HG02610 (cell line): ENCODE measurements at regions not wholly inside any gene's neighbourhood (a gene's known extent, or its start where the extent isn't known, plus 50 kb on each side); places are given as distances from the start of the nearest gene placed in this dataset.

Experiments
- ATAC-seq: cut with Tn5 transposase; IDR thresholded peaks from one replicate; pipeline ENCODE4 v1.9.1; 2021; ENCODE audit warnings: mild to moderate bottlenecking, moderate library complexity; ENCODE audit not compliant: unreplicated experiment

GRCh38 chr6:142500250-142500786 is 198.5 kb downstream of the ADGRG6 start:
- ATAC-seq, result no peak

GRCh38 chr6:142501795-142502194 is 200.0 kb downstream of the ADGRG6 start:
- ATAC-seq, result no peak

- ATAC-seq, result no peak
These were observed 205.3 kb downstream of the ADGRG6 start for GRCh38 chr6:142507065-142507464.

GRCh38 chr6:142510211-142510610 is 208.4 kb downstream of the ADGRG6 start:
- ATAC-seq, result no peak

GRCh38 chr6:142518126-142518525 is 216.3 kb downstream of the ADGRG6 start:
- no peak for ATAC-seq

- ATAC-seq, result no peak
These were observed 217.0 kb downstream of the ADGRG6 start for GRCh38 chr6:142518761-142519160.

- no peak for ATAC-seq
These were observed 220.0 kb downstream of the ADGRG6 start for GRCh38 chr6:142521791-142522190.

- no peak for ATAC-seq
These were observed 221.9 kb downstream of the ADGRG6 start for GRCh38 chr6:142523515-142524375.

GRCh38 chr6:142530566-142530965 is 228.8 kb downstream of the ADGRG6 start:
- no peak for ATAC-seq

- ATAC-seq, result no peak
These were observed 229.9 kb downstream of the ADGRG6 start for GRCh38 chr6:142531727-142532126.

GRCh38 chr6:142534076-142534475 is 232.3 kb downstream of the ADGRG6 start:
- no peak for ATAC-seq

- no peak for ATAC-seq
These were observed 232.7 kb downstream of the ADGRG6 start for GRCh38 chr6:142534484-142534883.

- ATAC-seq, result no peak
These were observed 236.0 kb downstream of the ADGRG6 start for GRCh38 chr6:142537612-142538478.

- ATAC-seq, result no peak
These were observed 241.0 kb downstream of the ADGRG6 start for GRCh38 chr6:142542704-142543233.

- ATAC-seq, result no peak
These were observed 241.8 kb downstream of the ADGRG6 start for GRCh38 chr6:142543606-142544005.

- ATAC-seq, result no peak
These were observed 242.5 kb downstream of the ADGRG6 start for GRCh38 chr6:142544199-142544838.

- ATAC-seq, result no peak
These were observed 243.3 kb downstream of the ADGRG6 start for GRCh38 chr6:142545147-142545546.

GRCh38 chr6:142548566-142548965 is 246.8 kb downstream of the ADGRG6 start:
- ATAC-seq, result no peak

GRCh38 chr6:142550310-142551063 is 248.7 kb downstream of the ADGRG6 start:
- ATAC-seq, result no peak

GRCh38 chr6:142551274-142551811 is 249.5 kb downstream of the ADGRG6 start:
- ATAC-seq, result no peak
